ENCODE measurements at regions not wholly inside any gene's neighbourhood (a gene's known extent, or its start where the extent isn't known, plus 50 kb on each side); places are given as distances from the start of the nearest gene placed in this dataset.

DNA sequence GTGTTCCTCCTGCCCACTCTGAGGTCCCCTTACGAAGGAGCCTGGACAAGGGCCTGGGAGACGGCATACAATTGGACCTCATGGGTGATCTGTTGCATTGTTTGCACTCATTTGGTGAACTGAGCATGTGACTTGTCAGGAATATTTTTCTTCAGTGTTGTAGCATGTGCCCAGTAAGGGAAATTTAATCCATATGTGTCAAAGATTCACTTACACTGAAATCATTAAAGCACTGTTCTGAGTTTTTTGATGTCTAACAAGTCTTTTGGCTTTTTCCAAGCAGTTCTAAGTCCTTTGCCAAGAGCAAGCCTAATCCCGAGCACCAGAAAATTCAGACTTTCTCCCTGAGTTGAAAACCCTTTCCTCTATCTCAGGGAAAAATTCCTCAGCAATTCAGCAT is 61.6 kb upstream of the RPS23 start:
- TF ChIP-seq EZH2phosphoT487 (IDR thresholded peaks at IDR 0.05; ENCODE audit: low read depth): no peak
- TF ChIP-seq, protein P1, sequence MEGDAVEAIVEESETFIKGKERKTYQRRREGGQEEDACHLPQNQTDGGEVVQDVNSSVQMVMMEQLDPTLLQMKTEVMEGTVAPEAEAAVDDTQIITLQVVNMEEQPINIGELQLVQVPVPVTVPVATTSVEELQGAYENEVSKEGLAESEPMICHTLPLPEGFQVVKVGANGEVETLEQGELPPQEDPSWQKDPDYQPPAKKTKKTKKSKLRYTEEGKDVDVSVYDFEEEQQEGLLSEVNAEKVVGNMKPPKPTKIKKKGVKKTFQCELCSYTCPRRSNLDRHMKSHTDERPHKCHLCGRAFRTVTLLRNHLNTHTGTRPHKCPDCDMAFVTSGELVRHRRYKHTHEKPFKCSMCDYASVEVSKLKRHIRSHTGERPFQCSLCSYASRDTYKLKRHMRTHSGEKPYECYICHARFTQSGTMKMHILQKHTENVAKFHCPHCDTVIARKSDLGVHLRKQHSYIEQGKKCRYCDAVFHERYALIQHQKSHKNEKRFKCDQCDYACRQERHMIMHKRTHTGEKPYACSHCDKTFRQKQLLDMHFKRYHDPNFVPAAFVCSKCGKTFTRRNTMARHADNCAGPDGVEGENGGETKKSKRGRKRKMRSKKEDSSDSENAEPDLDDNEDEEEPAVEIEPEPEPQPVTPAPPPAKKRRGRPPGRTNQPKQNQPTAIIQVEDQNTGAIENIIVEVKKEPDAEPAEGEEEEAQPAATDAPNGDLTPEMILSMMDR (IDR thresholded peaks at IDR 0.05; ENCODE audit: low read depth, low read length): no peak
- no peak overlapping the region for H3K27ac ChIP-seq (ENCODE audit: low read length)
- no peaks in the 10 kb centered on the region for H4K20me1 ChIP-seq (ENCODE audit: insufficient read depth, low read length)
- H3K9ac ChIP-seq (ENCODE audit: low read length): no peak overlapping the region
- H3K27me3 ChIP-seq (ENCODE audit: low read depth, low read length): no peaks in the 10 kb centered on the region
- H2AFZ ChIP-seq (ENCODE audit: low read depth, low read length): no peak overlapping the region
- no peak overlapping the region for H3K4me2 ChIP-seq (ENCODE audit: low read length)
- no peak overlapping the region for H3K4me3 ChIP-seq (ENCODE audit: low read length)
- H3K9me3 ChIP-seq (ENCODE audit: insufficient read depth, low read length): no peaks in the 10 kb centered on the region
- H3K36me3 ChIP-seq (replicated peaks; ENCODE audit: low read depth, low read length): no peaks in the 10 kb centered on the region
- H3K79me2 ChIP-seq (ENCODE audit: low read length): no peaks in the 10 kb centered on the region
- no peaks in the 10 kb centered on the region for H3K4me1 ChIP-seq (ENCODE audit: low read length)

DNA sequence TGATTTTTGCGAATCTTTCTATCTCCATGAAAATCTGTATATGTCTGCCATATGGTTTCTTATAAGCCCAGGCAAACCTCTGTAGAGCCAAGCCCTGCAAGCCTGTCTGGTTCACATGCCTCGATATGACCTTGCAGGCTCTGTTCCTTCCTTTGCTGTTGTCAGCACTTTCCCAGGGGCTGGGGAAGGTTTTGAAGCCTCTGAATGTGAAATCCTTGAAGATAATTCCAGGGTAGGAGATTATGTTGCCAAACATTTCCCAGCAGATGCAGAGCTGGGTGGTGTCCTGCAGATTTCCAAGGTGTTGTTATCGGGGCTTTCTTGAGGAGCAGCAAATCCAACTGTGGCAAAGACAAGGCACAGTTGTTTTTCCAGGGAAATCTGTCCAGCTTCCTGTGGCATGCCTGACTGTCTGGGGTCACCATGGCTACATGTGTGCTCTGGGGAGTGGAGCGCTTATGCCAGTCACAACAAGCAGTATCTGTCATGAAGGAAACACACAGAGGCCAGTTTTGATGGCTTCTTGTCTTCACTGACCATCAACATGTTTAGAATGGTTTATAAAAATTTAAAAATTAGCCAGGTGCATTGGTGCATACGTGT is 60.7 kb upstream of the RPS23 start:
- H3K27me3 ChIP-seq (ENCODE audit: low read depth, low read length): no peaks in the 10 kb centered on the region
- no peaks in the 10 kb centered on the region for H4K20me1 ChIP-seq (ENCODE audit: insufficient read depth, low read length)
- H3K4me1 ChIP-seq (ENCODE audit: low read length): no peaks in the 10 kb centered on the region
- no peaks in the 10 kb centered on the region for H3K9me3 ChIP-seq (ENCODE audit: insufficient read depth, low read length)
- no peaks in the 10 kb centered on the region for H3K36me3 ChIP-seq (replicated peaks; ENCODE audit: low read depth, low read length)
- TF ChIP-seq, protein P1 (IDR thresholded peaks at IDR 0.05; ENCODE audit: low read depth, low read length): no peak
- TF ChIP-seq EZH2phosphoT487 (IDR thresholded peaks at IDR 0.05; ENCODE audit: low read depth): no peak
- H2AFZ ChIP-seq (ENCODE audit: low read depth, low read length): no peak overlapping the region
- no peak overlapping the region for H3K9ac ChIP-seq (ENCODE audit: low read length)
- no peaks in the 10 kb centered on the region for H3K79me2 ChIP-seq (ENCODE audit: low read length)
- H3K27ac ChIP-seq (ENCODE audit: low read length): no peak overlapping the region
- no peak overlapping the region for H3K4me2 ChIP-seq (ENCODE audit: low read length)
- H3K4me3 ChIP-seq (ENCODE audit: low read length): no peak overlapping the region

DNA sequence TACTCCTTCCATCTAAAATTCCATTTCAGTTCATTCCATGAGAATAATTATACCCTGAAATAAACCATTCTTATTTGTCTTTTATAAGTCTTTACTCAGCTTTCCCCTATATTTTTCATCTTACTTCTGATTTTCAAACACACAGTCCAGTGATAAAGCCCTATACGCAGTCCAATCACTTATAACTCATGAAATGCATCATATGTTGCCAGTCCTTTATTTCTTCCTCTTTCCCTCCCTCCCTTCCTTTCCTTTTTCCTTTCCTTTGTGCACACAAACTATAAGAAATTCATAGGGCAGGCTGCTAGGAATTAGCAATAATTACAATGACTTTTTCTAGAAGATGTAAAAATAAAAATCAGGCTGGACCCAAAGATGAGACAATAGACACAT is 58.8 kb upstream of the RPS23 start:
- Histone ChIP-seq H4K20me1 (ENCODE audit: insufficient read depth, low read length) (no peaks in the 10 kb centered on the region), H3K4me1 (ENCODE audit: low read length) (no peaks in the 10 kb centered on the region), H3K27me3 (ENCODE audit: low read depth, low read length) (no peaks in the 10 kb centered on the region), H3K4me2 (ENCODE audit: low read length) (no peak overlapping the region), H3K27ac (ENCODE audit: low read length) (no peak overlapping the region), H3K9ac (ENCODE audit: low read length) (no peak overlapping the region), H3K4me3 (ENCODE audit: low read length) (no peak overlapping the region), H3K36me3 (replicated peaks; ENCODE audit: low read depth, low read length) (no peaks in the 10 kb centered on the region), H2AFZ (ENCODE audit: low read depth, low read length) (no peak overlapping the region), H3K9me3 (ENCODE audit: insufficient read depth, low read length) (no peaks in the 10 kb centered on the region), H3K79me2 (ENCODE audit: low read length) (no peaks in the 10 kb centered on the region)
- TF ChIP-seq, protein P1 (IDR thresholded peaks at IDR 0.05; ENCODE audit: low read depth, low read length): no peak
- TF ChIP-seq EZH2phosphoT487 (IDR thresholded peaks at IDR 0.05; ENCODE audit: low read depth): no peak

DNA sequence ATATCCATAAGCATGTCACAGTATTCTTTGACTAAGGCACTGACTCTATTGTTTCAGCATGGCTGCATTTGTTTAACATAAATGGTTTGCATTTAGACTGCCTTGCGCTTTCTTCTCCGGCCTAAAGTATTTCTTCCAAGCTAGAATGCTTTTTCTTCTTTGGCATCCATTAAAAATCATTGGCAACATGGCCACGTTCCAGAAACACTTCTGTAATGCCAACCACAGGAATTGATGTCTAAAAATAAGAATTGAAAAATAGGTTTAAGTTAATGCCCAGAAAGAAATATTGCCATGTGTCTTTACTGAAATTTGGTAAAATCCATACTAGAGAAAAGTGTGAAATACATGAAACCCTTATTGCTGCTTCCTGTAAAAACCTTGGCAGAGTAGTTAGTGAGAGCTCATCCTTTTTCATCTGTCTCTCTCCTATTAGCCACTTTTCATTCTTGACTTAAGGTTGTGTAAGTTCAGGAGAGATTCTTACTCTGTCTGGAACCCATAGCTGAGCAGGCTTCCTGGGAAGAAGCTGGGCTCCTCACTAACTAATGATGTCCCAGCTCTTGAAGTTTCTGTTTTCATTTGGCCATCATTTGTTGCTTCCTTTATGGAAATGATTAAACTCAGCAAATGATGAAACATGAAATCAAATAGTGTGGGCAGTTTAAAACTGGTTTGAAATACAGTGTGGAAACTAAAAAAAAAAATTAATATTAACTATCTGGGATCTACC is 58.2 kb upstream of the RPS23 start:
- Histone ChIP-seq H3K4me1 (ENCODE audit: low read length) (no peaks in the 10 kb centered on the region), H3K4me2 (ENCODE audit: low read length) (no peak overlapping the region), H3K4me3 (ENCODE audit: low read length) (no peak overlapping the region), H2AFZ (ENCODE audit: low read depth, low read length) (no peak overlapping the region), H3K9ac (ENCODE audit: low read length) (no peak overlapping the region), H3K27ac (ENCODE audit: low read length) (no peak overlapping the region), H3K27me3 (ENCODE audit: low read depth, low read length) (no peaks in the 10 kb centered on the region), H4K20me1 (ENCODE audit: insufficient read depth, low read length) (no peaks in the 10 kb centered on the region), H3K36me3 (replicated peaks; ENCODE audit: low read depth, low read length) (no peaks in the 10 kb centered on the region), H3K9me3 (ENCODE audit: insufficient read depth, low read length) (no peaks in the 10 kb centered on the region), H3K79me2 (ENCODE audit: low read length) (no peaks in the 10 kb centered on the region)
- TF ChIP-seq, protein P1 (IDR thresholded peaks at IDR 0.05; ENCODE audit: low read depth, low read length): no peak
- TF ChIP-seq EZH2phosphoT487 (IDR thresholded peaks at IDR 0.05; ENCODE audit: low read depth): no peak
